NCI-H510A treated with DMSO at 0.1 percent for 48 hours (cell line): ENCODE measurements at regions not wholly inside any gene's neighbourhood (a gene's known extent, or its start where the extent isn't known, plus 50 kb on each side); places are given as distances from the start of the nearest gene placed in this dataset.

Experiments used
- DNase-seq: peaks from one replicate; lab custom pipeline; 2025; lab: John Stamatoyannopoulos, UW

GRCh38 chr1:198904321-198904720 is 265.5 kb downstream of the PTPRC start:
- DNase-seq = no peak

- DNase-seq = no peak
These were observed 268.0 kb downstream of the PTPRC start for GRCh38 chr1:198906739-198907422.

- no peak for DNase-seq
These were observed 268.5 kb downstream of the PTPRC start for GRCh38 chr1:198907423-198907746.

- DNase-seq = no peak
These were observed 270.2 kb downstream of the PTPRC start for GRCh38 chr1:198908995-198909394.

- no peak for DNase-seq
These were observed 271.1 kb downstream of the PTPRC start for GRCh38 chr1:198909973-198910372.

- no peak for DNase-seq
These were observed 272.0 kb downstream of the PTPRC start for GRCh38 chr1:198910816-198911215.

- DNase-seq = no peak
These were observed 273.2 kb downstream of the PTPRC start for GRCh38 chr1:198912046-198912445.

- no peak for DNase-seq
These were observed 274.8 kb downstream of the PTPRC start for GRCh38 chr1:198913667-198914066.

GRCh38 chr1:198915327-198916231 is 276.7 kb downstream of the PTPRC start:
- no peak for DNase-seq

- no peak for DNase-seq
These were observed 278.4 kb downstream of the PTPRC start for GRCh38 chr1:198917226-198917625.

GRCh38 chr1:198918920-198919319 is 280.1 kb downstream of the PTPRC start:
- DNase-seq = no peak

GRCh38 chr1:198919667-198920398 is 281.0 kb downstream of the PTPRC start:
- no peak for DNase-seq

GRCh38 chr1:198922638-198923430 is 284.0 kb downstream of the PTPRC start:
- no peak for DNase-seq

- no peak for DNase-seq
These were observed 285.2 kb downstream of the PTPRC start for GRCh38 chr1:198923993-198924392.

GRCh38 chr1:198925567-198925966 is 286.7 kb downstream of the PTPRC start:
- DNase-seq = no peak

GRCh38 chr1:198927129-198927528 is 288.3 kb downstream of the PTPRC start:
- no peak for DNase-seq

GRCh38 chr1:198929111-198929604 is 290.3 kb downstream of the PTPRC start:
- DNase-seq = no peak

- DNase-seq = peak; percentile 91
These were observed 291.2 kb downstream of the PTPRC start for GRCh38 chr1:198929961-198930599.

GRCh38 chr1:198932351-198932991 is 293.6 kb downstream of the PTPRC start:
- DNase-seq = peak; percentile 61

- no peak for DNase-seq
These were observed 294.8 kb downstream of the PTPRC start for GRCh38 chr1:198933515-198934222.
